GM21717 (cell line): ENCODE measurements at regions not wholly inside any gene's neighbourhood (a gene's known extent, or its start where the extent isn't known, plus 50 kb on each side); places are given as distances from the start of the nearest gene placed in this dataset.
"Not testable (repeated sequence)": the region's sequence is repeated elsewhere in the genome, so short reads cannot be mapped to it uniquely, and the experiment has no call there.

Experiments used
- ATAC-seq: cut with Tn5 transposase; IDR thresholded peaks from one replicate; pipeline ENCODE4 v1.9.1; 2021; ENCODE audit warnings: mild to moderate bottlenecking, moderate library complexity; ENCODE audit not compliant: unreplicated experiment

DNA sequence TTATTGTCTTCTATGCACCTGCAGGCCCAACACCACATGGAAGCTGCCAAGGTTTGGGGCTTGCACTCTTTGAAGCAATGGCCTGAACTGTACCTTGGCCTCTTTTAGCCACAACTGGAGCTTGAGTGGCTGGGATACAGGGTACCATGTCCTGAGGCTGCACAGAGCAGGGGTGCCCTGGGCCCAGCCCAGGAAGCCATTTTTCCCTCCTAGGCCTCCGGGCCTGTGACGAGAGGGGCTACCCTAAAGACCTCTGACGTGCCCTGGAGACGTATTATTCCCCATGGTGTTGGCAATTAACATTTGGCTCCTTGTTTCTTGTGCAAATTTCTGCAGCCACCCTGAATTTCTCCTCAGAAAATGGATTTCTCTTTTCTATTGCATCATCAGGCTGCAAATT, 519.9 kb upstream of the MAGEB18 start:
- no peak for ATAC-seq

DNA sequence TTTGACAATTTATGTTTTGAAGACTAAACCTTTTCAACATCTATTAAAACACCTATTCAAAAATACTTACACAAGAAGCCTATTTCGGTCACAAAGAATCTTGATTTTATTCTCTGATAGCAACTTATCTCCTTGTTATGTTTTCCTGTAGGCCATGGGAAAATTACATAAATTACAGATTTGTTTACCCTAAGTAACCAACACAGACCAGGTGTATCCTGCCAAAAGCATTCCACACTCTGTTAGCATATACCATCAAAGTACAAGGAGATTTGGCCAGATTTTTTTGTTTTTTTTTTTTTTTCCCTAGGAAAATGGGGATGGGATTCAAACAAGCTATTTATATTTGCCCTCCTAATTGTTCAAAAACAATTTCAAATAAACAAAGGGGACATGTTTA, 497.9 kb upstream of the MAGEB18 start:
- no peak for ATAC-seq

DNA sequence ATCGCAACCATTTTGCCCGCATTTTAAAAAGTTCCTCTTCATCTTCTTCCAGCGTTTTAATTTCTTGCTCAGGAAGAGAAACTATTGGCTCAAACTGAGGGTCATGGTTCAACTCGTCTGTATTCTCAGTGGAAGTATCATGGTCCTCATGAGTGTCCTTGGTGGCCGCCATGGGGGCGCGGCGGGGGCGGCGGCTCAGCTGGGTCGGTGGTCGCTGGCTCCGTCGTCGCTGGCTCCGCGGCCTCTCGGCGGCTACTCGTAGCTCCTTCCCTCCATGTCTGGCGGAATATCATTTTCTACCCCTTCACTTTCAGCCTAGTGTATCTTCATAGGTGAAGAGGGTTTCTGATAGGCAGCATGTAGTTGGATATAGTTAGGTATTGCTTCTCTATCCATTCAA, 492.0 kb upstream of the MAGEB18 start:
- ATAC-seq, result no peak

DNA sequence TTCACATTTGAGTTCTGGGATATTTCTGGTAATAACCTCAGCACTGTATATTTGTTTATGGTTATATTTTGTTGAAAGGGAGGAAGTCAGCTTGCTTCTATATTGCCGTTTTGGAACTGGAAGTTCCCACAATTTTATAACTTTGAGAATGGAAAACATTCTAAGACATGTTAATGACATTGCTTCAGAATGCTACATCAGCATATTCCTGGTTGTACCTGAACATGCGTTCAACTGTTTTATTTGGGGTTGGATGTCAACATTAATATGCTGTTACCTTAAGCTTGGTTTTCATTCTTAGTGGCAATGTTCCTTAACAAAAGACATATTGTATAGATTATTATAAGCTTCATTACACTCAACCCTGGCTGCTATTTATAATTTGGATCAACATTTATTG, 489.4 kb upstream of the MAGEB18 start:
- no peak for ATAC-seq

DNA sequence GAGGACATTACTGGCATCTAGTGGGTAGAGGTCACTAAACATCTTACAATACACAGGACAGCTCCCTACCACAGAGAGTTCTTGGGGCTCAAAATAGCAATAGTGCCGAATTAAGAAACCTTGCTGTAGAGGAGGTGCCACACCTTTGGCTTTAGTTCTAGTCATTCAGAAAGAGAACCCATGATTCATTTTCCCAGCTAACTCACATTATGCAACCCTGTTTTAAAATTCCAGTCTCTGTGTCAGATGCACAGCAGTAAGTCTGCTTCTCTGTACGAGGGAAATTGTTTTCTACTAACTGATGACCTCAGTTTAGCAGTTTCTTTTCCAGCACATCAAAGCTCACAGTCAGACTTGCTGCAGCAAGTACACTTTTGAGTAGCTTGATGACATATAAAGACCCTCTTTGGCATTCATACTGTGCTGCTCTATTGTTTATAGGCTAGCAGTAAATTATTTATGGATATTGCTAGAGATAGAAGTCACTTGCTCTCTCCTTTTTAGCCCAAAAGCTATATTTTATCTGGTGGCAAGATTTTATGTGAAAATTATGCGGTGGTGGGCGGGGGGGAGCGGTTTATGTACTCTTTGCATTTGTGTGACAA, 487.8 kb upstream of the MAGEB18 start:
- no peak for ATAC-seq

DNA sequence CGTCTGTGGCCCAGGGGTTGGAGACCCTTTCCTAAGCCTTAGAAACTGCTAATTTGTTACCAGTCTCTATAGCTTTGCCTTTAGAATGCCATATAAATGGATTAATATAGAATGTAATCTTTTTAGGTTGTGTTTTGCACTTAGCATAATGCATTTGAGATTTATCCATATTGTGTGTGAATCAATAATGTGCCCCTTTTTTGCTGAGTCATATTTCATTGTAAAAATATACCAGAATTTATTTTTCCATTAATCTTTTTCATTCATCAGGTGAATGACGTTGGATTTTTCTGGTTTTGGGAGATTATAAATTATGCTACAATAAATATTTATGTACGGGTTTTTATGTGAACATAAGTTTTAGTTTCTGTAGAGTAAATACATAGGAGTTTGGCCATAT, 478.8 kb upstream of the MAGEB18 start:
- no peak for ATAC-seq

DNA sequence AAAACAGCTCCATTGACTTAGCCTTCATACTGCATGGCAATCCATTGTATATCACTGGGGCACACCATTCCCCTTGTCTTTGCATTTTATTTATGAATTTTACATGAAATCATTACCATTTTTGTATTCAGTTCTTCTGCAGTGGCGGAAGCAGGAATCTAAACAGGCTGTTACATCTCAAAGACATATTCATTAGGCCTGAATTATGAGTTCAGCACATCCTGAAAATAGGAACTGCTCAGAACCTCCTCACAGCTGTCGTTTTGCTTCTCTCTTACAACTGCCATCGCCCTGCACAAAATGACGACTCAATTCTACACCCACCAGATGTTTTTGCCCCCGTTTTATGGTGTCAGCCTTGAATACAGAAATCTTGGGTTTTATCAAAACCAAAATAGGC, 474.4 kb upstream of the MAGEB18 start:
- no peak for ATAC-seq

DNA sequence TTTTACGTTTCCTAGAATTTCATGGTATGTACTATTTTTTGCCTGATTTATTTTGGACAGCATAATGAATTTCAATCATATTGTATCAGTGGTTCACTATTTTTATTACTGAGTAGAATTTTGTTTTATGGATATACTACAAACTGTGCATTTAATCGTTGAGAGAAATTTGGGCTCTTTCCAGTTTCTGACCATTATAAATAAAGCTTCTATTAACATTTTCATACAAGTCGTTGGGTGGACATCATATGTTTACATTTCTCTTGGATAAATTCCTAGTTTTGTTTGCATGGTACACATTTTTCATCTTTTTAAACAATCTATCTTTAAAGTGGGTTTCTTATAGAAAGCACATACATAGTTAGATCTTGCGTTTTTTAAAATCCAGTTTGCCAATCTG, 472.7 kb upstream of the MAGEB18 start:
- no peak for ATAC-seq

DNA sequence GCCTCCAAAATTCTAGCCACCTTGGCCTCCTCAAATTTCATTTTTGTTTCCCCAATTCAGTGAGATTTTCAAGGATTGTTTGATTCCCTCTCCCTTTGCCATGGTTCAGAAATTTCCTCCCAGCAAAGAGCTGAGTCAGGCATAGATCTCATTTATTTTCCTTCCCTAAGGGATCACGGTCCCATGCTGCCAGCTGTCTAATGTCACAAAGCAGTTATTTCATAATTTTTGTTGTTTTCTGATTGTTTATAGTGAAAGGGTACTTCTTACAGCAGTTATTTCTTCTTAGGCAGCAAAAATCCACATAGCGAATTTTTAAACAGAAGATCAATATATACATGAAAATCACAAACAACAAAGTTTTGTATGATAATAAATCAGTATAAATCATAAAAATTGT, 470.5 kb upstream of the MAGEB18 start:
- ATAC-seq, result no peak

DNA sequence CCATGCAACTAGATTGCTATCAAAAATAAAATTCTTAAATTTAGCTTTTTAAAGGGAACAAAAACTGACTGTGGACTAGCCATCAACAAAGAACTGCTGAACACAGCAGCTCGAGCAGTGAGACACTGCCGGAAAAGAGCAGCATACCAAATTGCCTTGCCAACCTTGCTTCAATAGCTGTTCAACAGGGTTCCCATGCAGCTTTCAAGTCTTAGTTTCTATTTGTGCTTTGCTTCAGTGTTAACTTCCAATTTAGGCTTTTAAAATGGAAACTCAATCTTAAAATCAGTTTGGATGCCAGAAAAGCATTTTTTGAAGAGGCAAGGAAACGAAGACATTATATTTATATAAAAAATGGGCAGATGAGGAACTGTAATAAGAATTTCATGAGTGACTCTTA, 463.4 kb upstream of the MAGEB18 start:
- no peak for ATAC-seq

DNA sequence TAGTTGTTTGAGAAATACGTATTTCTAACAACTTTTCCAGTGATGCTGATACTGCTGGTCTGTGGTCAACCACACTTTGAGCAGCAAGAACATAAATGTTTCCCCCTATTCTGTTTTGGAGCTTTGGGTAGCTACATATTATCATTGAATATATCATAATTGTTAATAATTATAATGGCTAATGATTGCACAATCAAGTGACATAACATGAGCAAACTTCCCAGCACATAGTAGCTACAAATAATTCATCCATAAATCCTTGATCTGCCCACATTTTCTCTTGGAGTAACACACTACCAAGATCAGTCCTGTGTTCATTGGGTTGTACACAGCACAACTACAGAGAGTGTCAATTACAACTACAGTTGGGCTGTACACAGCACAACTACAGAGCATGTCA, 436.3 kb upstream of the MAGEB18 start:
- no peak for ATAC-seq

DNA sequence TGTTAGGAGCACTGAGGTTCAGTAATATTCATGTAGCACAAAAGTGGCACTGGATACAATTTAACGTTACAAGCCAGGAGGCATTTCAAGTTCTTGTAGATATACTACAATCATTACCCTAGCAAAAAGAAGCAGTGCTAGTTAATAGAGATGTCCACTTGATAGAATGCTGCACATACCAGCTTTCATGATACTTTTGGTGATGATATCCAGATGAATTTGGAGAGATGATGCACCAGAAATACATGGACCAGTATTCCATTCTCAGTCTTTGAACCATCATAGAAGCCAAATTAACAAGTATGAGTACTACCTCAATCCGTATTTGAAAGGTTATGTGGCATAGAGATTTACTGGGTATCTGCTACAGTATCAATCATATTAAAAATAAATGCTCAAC, 421.0 kb upstream of the MAGEB18 start:
- ATAC-seq, result no peak

DNA sequence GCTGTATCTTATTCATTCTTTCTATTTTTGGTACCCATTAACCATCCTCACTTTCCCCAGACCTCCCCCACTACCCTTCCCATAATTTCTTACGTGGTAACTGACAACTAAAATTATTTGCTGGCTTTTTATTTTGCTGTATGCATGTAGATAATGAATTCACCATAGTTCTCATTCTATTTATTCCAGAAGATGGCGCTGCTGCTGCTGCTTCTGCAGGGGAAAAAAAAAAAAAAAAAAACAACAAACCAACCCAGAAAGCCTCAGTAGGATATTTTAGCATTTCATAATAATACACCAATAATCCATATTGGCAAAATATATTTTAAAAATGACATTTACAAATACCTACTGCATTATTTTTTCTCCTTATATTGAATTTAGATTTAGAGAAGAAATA, 416.6 kb upstream of the MAGEB18 start:
- no peak for ATAC-seq

DNA sequence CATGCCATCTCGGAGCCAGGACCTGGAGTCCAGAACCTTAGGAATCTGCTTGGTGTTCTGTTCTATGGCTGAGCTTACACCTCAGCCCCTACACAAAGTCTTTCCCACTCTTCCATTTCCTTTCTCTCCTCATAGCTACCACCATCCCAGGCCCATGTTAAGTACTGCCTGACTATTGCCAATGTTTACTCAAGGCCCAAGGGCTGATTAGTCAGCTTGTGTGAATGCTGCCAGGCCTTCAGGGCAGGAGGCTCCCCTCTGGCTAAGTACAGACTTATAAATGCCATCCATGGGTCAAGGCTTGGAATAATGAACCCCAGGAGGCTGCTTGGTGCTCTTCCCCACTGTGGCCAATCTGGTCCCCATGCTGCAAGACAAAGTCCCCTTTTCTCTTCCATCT, 411.6 kb upstream of the MAGEB18 start:
- ATAC-seq, result no peak

DNA sequence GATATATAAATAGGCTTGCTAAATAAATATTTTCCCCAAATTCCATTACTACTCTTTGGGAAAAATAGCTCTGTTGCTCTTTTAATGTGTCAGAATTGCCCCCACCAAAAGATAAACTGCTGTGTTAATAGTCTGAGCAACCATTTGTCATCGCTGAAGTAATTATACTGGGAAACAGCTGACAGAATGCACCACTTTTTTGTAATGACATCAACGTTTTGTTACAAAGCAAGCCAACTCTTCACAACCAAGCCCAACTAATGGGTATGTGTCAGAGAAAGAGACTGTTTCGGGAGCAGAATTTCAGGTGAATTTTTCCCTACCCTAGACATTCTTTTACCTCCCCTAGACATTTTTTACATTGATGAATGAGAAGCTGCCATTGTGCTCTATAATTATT, 405.0 kb upstream of the MAGEB18 start:
- ATAC-seq, result no peak

DNA sequence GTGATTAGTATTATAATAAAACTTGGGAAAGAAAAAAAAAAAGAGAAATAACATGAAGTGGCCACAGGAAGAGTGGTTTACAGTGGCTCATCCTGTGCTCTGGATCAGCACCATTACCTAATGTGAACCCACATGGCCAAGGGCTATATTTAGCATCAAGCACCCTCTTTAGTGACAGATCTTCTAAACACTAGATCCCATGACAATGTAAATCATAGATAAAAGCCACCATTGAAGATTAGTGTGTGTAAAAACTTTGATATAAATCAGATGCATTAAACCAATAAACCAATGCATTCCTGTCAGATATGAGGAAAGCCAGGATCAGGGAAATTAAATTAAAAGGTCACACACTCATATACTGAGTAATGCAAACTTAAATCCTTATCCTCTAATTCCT, 400.6 kb upstream of the MAGEB18 start:
- ATAC-seq, result no peak

DNA sequence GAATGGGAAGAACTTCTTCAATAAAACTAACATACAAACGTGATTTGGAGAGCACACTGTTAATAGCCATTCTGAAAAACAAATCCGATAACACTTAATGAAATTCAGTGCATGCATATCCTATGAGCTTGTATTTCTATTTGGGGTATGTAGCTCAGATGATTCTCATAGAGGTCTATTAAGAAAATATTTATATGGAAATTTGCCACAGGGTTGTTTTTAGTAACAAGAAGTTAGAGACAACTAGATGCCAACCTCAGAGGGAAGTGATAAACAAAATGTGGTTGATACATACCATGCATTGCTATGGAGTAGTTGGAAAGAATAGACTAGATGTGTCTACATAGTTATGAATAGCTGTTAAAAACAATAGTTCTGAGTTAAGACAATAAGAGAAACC, 395.8 kb upstream of the MAGEB18 start:
- no peak for ATAC-seq

DNA sequence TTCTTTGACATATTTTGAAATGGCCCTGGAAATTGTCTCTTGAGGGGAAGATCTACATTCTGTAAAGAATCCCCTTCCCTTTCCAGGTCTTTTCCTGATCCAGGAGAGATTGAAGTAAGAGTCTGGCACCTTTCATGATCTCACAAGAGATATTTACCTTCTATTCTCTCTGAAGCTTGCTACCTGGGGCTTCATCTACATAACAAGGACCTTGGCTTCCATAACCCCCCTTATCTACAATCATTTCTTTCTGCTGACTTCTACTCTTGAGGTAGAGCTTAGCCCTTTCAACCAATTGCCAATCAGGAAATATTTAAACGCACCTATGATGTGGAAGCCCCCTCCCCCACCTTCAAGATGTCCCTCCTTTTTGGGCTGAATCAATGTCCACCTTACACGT, 383.7 kb upstream of the MAGEB18 start:
- ATAC-seq, result no peak

DNA sequence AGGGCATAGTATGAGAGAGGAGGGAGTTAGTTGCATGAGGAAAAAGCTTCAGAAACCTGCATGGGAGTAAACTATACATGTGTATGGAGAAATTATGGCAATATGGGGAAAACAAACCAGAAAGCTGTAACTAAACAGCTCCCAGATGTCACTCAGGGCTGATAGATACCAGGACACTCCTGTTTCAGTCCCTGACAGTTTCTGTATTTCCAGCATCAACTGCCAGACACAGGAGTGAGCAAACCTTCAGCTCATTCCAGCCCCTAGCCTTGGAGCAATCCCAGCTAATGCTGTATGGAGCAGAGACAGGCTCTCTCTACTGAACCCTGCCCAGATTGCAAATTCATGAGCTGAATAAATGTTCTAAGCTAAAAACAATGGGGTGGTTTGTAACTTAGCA, 382.9 kb upstream of the MAGEB18 start:
- no peak for ATAC-seq

DNA sequence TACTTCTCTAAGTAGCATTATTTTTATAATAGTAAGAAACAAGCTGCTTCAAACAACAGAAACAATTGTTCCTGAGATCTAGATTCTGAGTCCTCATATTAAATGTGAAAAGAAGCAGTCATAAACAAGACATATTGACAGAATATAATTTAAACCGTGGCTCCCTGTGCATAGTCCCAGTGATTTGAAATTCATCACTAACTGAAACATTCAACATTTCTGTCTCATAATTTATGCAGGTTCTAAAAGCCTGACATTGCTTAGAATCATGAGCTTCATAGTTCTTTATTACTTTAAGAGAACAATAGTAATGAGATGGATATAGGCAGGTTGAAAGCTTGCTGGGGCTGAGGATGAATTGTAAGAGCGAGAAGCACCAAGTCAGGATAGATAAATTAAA, 375.5 kb upstream of the MAGEB18 start:
- ATAC-seq, result no peak

DNA sequence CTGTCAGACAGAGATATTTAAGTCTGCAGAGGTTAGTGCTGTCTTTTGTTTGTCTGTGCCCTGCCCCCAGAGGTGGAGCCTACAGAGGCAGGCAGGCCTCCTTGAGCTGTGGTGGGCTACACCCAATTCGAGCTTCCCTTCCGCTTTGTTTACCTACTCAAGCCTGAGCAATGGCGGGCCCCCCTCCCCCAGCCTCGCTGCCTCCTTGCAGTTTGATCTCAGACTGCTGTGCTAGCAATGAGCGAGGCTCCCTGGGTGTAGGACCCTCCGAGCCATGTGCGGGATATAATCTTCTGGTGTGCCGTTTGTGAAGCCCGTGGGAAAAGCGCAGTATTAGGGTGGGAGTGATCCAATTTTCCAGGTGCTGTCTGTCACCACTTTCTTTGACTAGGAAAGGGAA, 366.3 kb upstream of the MAGEB18 start:
- ATAC-seq, result not testable (repeated sequence)

DNA sequence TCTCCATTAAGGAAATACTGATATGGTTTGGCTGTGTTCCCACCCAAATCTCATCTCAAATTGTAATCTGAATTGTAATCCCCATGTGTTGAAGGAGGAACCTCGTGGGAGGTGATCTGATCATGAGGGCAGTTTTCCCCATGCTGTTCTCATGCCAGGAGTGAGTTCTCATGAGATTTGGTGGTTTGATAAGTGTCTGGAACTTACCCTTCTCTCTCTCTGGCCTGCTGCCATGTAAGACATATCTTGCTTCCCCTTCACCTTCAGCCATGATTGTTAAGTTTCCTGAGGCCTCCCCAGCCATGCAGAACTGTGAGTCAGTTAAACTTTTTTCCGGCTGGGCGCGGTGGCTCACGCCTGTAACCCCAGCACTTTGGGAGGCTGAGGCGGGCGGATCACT, 340.3 kb upstream of the MAGEB18 start:
- not testable (repeated sequence) for ATAC-seq

DNA sequence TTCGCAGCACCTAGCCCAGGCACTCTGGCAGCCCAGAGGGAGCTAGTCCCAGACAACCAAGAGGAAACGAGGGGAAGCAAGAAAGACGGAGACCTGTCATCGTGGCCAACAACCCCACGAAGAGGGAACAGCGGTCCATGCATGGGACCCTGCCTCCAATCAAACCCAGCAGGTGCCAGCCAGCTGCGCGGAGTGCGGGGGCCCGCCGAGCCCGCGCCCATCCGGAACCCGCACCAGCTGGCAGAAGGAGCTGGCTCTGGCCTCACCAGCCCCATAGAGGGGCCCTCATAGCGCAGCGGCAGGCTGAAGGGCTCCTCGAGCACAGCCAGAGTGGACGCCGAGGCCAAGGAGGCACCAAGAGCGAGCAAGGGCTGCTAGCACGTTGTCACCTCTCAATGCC, 332.4 kb upstream of the MAGEB18 start:
- no peak for ATAC-seq

DNA sequence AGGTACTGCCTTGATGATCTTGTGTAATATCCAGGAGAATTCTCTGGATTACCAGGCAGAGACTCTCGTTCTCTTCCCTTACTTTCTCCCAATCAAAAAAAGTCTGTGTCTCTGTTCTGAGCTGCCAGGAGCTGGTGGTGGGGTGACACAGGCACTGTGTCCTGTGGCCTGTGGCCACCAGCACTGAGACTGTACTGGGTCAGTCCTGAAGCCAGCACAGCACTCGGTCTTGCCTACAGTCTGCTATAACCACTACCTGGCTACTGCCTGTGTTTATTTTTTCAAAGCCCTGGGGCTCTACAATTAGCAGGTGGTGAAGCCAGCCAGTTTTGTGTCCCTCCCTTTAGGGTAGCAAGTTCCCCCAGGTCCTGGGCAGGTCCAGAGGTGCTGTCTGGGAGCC, 331.1 kb upstream of the MAGEB18 start:
- ATAC-seq, result no peak
